Stimulated activated naive CD8-positive, alpha-beta T cell treated with anti-CD3 and anti-CD28 coated beads, Interleukin-15, Interleukin-2, amounts not matched to agents 100 U/mL and 50 U/mL, for 24 hours (primary cell): ENCODE measurements at regions not wholly inside any gene's neighbourhood (a gene's known extent, or its start where the extent isn't known, plus 50 kb on each side); places are given as distances from the start of the nearest gene placed in this dataset.
"Not testable (repeated sequence)": the region's sequence is repeated elsewhere in the genome, so short reads cannot be mapped to it uniquely, and the experiment has no call there.

Experiments used
- ATAC-seq: fragments of 150-1000 bp; cut with Tn5 transposase; one replicate; pipeline ENCODE4 v1.10.0; 2021
- DNase-seq: peaks from one replicate; pipeline ENCODE4 v3.0.0; 2021

DNA sequence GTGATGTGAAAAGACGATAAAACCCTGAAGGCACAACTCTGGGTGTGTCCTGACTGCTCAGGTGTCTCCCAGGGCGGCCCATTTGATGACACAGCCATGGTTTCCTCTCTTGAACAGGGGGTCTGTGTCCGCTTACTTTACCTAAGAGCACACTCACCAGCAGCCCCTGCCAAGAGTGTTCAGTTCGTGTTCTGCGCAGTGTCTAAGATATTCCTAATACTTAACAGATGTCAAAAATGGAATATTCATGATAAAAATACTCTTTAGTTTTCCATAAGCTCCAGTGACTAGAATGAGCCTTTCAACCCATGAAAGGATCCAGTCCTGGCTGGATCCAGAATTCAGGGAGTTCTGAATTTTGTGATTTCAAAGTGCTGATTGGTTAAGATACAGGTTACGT, 492.4 kb downstream of the TNS3 start:
- ATAC-seq (no peak), DNase-seq (no peak)

GRCh38 chr7:47089068-47089417, 492.9 kb downstream of the TNS3 start:
- ATAC-seq, result no peak

DNA sequence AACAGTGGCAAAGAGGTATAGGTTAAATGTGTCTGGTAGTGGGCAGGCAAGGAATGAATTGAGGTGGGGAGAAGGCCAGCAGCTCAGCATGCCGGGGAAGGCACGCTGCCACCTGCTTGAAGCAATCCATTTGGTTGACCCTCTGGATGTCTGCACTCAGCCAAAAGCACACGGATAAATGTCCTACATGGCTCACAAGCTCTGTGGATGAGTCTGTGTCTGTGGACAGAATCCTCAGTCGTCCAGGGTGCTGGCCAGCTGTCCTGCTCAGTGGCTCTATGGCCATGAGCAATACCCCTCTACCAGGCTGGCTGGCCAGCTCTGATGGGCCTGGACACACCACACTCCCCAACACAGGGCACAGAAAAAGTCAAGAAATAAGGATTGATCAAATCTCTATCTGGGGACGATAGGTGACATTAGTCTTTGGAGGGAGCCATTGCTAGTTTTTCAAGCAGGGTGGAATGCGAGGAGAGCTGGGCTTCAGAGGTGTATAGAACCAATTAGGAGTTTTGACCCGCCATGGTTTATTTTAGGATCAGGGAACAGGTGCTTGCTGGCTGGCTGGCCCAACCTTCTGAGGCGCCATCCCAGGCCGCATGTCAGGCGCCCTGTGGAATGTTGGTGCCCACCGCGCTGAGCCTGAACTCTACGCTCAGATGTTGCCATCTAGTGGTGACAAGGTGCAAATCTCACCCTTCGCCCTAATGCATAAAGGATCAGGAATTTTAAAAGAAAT, 493.4 kb downstream of the TNS3 start:
- DNase-seq (peak; percentile 15), ATAC-seq (no peak)

More at GRCh38 chr7:47089068-47089417, 492.9 kb downstream of the TNS3 start:
- no peak for DNase-seq

DNA sequence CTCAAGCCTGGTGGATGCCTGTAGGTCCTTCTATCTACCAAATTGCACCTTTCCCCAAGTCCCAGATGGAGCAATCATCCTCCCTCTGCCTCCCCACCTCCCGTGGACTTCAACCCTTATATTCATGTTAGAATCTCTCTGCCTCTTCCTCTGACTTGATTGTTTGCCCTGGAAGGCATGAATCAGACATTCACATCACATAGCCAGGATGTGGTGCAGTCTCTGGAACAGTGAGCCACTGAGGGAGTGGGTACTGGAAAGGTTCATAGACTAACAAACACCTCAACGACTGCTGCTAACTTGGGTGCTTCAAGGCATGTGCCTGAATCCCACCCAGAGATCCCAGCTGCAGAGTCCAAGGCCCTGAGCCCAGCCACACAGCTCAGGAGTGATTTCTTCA, 494.0 kb downstream of the TNS3 start:
- DNase-seq, result no peak

DNA sequence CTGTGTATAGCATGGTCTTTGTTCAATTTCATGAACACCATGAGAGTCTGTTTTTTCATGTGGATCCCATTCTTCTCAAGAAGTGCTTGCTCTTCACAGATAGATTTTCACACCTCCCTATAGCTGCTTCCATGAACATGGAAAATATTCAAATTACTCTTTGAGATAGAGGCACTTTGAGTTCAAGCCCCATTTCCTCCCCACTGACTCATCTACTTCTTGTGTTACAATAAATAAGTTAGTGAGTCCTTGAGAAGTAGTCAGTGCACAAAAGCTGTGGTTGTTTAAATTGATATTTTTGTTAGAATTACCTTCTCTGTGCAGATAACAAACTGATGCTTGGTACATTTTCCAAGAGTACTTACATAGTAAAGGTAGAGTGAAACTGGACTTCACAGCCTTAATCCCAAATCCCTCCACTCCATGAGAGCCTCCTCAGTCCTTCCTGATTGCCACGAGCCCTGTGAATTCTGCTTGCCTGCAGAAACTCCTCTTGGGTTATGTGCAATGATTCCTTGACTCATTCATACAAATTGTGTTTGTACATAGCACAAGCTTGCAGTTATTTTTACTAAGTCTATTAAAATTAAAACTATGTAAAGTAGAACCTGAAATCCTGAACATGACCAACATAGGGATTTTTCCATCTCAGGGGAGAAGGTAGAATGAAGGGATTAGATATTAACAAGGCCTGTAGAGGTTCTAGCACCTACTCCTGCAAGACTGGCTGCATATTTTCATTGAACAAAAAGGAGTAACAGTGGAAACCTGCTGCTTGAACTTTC, 496.2 kb downstream of the TNS3 start:
- no peak for DNase-seq
- no peak for ATAC-seq

More for the DNA sequence above, 494.0 kb downstream of the TNS3 start:
- no peak for ATAC-seq

- DNase-seq (no peak), ATAC-seq (no peak)
Observed at GRCh38 chr7:47083476-47084250, 498.2 kb downstream of the TNS3 start.

GRCh38 chr7:47080816-47081215, 501.1 kb downstream of the TNS3 start:
- DNase-seq (no peak), ATAC-seq (no peak)

DNA sequence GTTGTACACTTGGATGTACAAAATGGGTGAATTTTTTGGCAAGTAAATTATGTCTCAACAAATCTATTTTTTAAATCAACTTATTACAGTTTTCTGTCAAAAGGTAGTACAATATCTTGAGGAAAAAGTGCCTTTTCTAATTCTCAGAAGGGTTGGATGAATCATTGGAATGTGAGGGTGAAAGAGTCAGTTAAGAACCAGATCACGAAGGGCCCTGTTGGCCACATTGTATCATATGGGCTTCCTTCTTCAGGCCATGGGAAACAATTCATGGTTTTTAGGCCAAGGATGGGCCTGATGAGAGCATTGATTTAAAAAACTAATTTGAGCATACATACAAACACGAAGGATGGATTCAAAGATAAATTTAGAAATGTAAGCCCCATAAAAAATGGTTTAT, 503.7 kb downstream of the TNS3 start:
- ATAC-seq, result no peak
- DNase-seq, result no peak

GRCh38 chr7:47074702-47075153, 507.2 kb downstream of the TNS3 start:
- ATAC-seq (no peak), DNase-seq (no peak)

DNA sequence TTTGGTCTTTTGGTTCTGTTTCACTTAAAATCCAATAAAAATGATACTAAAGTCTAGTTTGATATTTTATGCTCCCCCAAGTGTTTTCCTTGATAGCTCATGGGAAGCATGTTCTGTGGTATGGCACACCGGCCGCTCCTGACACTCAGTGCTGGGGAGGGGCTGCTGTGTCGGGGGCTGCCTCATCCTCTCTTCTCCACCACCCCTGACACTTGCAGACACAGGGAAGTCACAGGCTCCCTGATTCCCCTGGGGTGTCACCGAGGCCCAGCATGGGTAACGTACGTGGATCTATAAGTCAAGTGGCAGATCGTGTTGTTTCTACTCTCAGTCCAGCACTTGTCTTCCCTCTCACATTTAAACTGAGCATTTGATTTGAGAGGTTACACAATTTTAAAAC, 508.6 kb downstream of the TNS3 start:
- ATAC-seq (no peak), DNase-seq (no peak)

DNA sequence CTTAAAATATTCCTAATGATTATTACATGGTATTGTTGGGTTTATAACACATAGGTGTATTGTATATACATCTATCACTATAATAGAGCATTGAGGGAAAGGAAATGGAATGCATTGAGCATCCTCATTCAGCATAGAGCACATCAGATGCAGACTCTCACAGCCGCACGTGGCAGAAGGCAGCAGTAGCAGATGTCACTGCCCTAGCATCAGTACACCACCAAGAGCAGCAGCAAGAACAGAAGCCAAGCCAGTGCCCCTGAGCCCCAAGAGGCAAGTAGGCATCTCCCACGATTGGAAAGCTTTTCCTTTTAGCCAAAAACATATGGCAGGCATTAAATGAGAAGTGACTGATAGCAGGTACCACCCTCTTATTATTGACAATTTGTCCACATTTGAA, 510.0 kb downstream of the TNS3 start:
- ATAC-seq (no peak), DNase-seq (no peak)

GRCh38 chr7:47069385-47070076, 512.4 kb downstream of the TNS3 start:
- ATAC-seq, result no peak

DNA sequence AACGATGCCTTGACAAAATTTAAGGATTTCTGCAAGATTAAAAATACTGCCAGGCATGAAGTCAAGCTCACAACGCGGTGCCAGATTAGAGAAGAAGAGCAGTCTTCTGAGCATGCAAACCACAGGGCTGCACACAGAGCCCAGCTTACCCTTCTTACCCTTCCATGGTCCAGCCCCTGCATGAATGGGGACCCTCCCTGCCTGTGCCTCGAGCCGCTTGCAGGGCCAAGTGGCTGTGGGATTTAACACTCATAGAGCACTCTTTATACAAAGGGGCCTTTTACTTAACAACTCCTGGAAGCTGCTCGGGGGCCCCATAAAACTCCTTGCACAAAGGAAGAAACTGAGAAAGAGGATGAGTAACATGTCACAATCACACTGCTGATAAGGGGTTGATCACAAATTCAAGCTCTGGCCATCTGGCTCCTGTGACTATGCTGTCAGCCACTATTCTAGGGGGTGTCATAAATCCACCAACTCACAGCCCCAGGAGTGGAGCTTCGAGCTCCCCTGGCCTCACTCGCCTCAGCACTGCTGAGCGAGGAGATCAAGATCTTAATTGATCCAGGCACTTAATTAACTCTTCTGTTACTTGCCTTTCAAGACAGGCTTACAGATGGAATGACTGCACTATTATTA, 514.8 kb downstream of the TNS3 start:
- DNase-seq (no peak), ATAC-seq (no peak)

More at GRCh38 chr7:47069385-47070076, 512.4 kb downstream of the TNS3 start:
- no peak for DNase-seq

GRCh38 chr7:47056731-47057130, 525.2 kb downstream of the TNS3 start:
- DNase-seq (no peak), ATAC-seq (no peak)

DNA sequence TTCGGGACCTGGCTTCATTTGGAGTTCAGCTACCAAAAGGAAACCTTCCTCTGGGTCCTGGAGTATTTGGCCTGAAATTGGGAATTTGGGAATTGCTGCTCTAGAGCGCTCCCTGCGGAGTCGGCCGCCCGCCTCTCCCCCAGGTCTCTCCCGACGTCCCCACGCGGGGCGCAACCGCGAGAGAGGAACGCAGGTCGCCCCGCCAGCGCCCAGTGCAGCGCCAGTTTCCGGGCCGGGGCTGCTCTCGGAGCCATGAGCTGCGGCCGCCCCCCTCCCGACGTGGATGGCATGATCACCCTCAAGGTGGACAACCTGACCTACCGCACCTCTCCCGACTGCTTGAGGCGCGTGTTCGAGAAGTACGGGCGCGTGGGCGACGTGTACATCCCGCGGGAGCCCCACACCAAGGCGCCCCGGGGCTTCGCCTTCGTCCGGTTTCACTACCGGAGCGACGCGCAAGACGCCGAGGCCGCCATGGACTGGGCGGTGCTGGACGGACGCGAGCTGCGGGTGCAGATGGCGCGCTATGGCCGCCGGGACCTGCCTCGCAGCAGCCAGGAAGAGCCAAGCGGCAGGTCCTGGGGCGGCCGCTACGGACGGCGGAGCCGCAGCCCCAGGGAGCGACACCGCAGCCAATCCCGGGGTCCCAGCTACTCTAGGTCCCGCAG, 529.2 kb downstream of the TNS3 start:
- ATAC-seq, DNase-seq: not testable (repeated sequence)

DNA sequence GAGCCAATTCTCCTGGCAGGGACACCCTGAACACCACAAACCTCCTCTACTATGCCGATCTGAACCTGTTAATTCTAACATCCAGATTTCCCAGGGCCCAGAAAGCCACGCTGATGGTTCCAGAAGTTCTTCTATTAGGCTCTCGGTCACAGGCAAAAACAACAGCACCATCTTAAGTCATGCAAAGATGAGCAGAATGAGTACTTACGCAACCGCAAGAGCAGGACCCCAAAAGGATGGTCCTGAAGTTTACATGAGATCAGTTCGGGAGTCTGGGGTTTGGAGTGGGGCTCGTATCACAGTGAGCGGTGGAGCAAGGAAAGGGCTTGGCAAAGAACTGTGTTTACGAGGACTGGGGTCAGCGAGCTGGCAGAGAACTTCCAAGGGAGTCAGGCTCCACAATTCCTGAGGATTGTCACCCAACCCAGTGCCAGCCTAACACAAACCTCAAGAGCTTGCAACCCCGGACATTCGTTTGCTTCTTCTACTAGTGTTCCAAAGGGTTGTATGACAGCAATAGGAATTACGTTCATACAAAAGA, 532.6 kb downstream of the TNS3 start:
- ATAC-seq (no peak), DNase-seq (no peak)

DNA sequence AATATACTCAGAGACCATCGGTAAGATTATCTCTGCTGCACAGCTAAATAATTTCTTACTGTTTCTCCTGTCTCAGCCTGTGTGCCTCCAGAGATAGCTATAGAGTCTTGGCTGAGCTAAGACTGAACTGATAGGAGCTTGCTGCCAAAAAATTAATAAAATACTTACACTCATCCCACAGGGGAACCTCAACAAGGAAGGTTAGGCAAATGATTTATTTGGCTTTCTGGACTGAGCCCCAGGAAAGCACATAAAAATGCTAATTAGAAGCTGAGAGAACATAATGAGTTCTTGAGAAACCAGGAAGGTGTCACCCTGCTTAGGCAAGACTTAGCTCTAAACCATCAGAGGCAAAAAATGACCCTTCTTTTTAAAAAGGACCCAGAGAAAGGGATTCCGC, 534.5 kb downstream of the TNS3 start:
- DNase-seq (no peak), ATAC-seq (no peak)

- ATAC-seq, result no peak
- no peak for DNase-seq
Observed at GRCh38 chr7:47046949-47047348, 535.0 kb downstream of the TNS3 start.

- no peak for ATAC-seq
Observed at GRCh38 chr7:47045207-47046051, 536.5 kb downstream of the TNS3 start.

DNA sequence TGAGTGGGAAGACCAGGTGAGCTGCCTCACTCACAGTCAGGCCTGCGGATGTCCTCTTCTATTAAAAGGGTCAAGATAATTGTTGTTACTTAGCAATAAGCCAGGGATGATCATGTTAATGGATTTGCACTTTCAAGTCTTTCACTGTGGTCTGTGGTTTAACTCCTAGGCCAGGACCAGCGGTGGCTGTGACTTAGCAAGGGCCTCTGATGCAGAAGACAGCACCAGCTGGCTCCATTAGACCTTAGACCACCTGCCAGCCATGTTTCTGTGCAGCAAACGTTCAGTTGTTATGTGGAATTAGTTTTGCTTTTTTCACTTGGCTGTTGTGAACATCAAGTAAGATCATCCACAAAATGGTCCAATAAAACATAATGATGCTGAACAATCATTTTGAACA, 537.3 kb downstream of the TNS3 start:
- DNase-seq, result no peak
- ATAC-seq, result no peak

More at GRCh38 chr7:47045207-47046051, 536.5 kb downstream of the TNS3 start:
- DNase-seq, result no peak
